HEK293T (cell line): ENCODE measurements at regions not wholly inside any gene's neighbourhood (a gene's known extent, or its start where the extent isn't known, plus 50 kb on each side); places are given as distances from the start of the nearest gene placed in this dataset.

ENCODE experiments used
- ARNT ChIP-seq: fragments of 450-650 bp; IDR thresholded peaks from 2 replicates; pipeline ENCODE4 v1.6.1; 2017; ENCODE audit warnings: mild to moderate bottlenecking
- ELF4 ChIP-seq: fragments of 450-650 bp; IDR thresholded peaks from 2 replicates; pipeline ENCODE4 v1.6.1; 2017; ENCODE audit warnings: antibody characterized with exemption
- FOXA1 ChIP-seq: fragments of 450-650 bp; IDR thresholded peaks from 2 replicates; pipeline ENCODE4 v1.6.1; 2016; ENCODE audit warnings: mild to moderate bottlenecking
- FOXK2 ChIP-seq: fragments of 450-650 bp; IDR thresholded peaks from 2 replicates; pipeline ENCODE4 v1.6.1; 2016; ENCODE audit warnings: mild to moderate bottlenecking
- FOXM1 ChIP-seq: fragments of 450-650 bp; IDR thresholded peaks from 2 replicates; pipeline ENCODE4 v1.6.1; 2017; ENCODE audit warnings: mild to moderate bottlenecking, borderline replicate concordance
- HDGF ChIP-seq: fragments of 450-650 bp; IDR thresholded peaks from 2 replicates; pipeline ENCODE4 v1.6.1; 2017; ENCODE audit warnings: antibody characterized with exemption, borderline replicate concordance
- LEF1 ChIP-seq: fragments of 450-650 bp; IDR thresholded peaks from 2 replicates; pipeline ENCODE4 v1.6.1; 2017; ENCODE audit warnings: mild to moderate bottlenecking, borderline replicate concordance
- NFRKB ChIP-seq: fragments of 450-650 bp; IDR thresholded peaks from 2 replicates; pipeline ENCODE4 v1.6.1; 2016; ENCODE audit warnings: mild to moderate bottlenecking, moderate library complexity
- PKNOX1 ChIP-seq: fragments of 450-650 bp; IDR thresholded peaks from 2 replicates; pipeline ENCODE4 v1.6.1; 2016
- SP1 ChIP-seq: fragments of 450-650 bp; IDR thresholded peaks from 2 replicates; pipeline ENCODE4 v1.6.1; 2017
- SUZ12 ChIP-seq: fragments of 450-650 bp; IDR thresholded peaks from 2 replicates; pipeline ENCODE4 v1.6.1; 2016; ENCODE audit warnings: mild to moderate bottlenecking
- TARDBP ChIP-seq: fragments of 450-650 bp; IDR thresholded peaks from 2 replicates; pipeline ENCODE4 v1.6.1; 2016
- ZNF384 ChIP-seq: fragments of 450-650 bp; IDR thresholded peaks from 2 replicates; pipeline ENCODE4 v1.6.1; 2016

- TF ChIP-seq HDGF (no peak), FOXM1 (no peak), SUZ12 (no peak), ELF4 (no peak), SP1 (no peak), FOXK2 (no peak), ZNF384 (no peak), LEF1 (no peak), ARNT (no peak), FOXA1 (no peak), PKNOX1 (no peak), TARDBP (no peak), NFRKB (no peak)
These were observed 282.8 kb upstream of the PROK2 start for GRCh38 chr3:72067721-72068120.
